HG03097 (cell line): ENCODE measurements at regions not wholly inside any gene's neighbourhood (a gene's known extent, or its start where the extent isn't known, plus 50 kb on each side); places are given as distances from the start of the nearest gene placed in this dataset.
"Not testable (repeated sequence)": the region's sequence is repeated elsewhere in the genome, so short reads cannot be mapped to it uniquely, and the experiment has no call there.

ENCODE experiments used
- ATAC-seq: cut with Tn5 transposase; IDR thresholded peaks from one replicate; pipeline ENCODE4 v1.9.1; 2021; ENCODE audit not compliant: unreplicated experiment, low FRiP score

DNA sequence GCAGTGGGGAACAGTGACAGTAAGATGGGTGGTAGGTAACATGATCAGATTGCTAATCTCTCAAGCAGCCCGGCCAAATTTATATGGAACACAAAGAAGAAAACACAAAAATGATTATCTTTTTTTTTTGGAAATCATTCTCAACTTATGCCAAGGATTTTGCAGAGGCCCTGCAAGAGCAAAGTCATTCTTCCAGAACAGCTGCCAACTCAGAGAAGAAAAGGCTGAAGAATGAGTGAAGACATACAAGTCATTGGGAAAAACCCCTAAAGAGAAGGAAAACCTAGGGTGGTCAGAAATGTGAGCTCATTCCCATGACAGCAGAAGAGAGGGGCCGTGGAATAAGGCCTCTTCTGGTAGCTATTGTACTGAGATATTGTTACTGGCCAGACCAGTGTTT lies 246.7 kb downstream of the SHOX2 start:
- ATAC-seq, result no peak

DNA sequence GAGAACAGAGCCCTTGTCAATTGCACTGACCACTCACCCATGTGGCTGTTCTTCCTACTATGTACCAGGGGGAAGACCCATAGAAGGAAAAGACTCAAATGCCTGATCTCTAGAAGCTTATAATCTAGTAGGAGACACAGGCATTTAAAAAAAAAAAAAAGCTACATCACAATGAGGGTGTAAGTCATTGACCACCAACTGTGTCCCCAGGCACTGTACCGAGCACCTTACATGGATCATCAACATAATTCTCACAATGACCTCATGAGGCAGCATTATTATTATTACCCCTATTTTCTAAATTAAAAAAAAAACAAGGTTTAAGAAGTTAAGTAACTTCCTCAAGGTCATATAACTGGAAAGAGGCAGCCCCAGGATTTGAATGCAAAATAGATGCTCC lies 247.4 kb downstream of the SHOX2 start:
- no peak for ATAC-seq

DNA sequence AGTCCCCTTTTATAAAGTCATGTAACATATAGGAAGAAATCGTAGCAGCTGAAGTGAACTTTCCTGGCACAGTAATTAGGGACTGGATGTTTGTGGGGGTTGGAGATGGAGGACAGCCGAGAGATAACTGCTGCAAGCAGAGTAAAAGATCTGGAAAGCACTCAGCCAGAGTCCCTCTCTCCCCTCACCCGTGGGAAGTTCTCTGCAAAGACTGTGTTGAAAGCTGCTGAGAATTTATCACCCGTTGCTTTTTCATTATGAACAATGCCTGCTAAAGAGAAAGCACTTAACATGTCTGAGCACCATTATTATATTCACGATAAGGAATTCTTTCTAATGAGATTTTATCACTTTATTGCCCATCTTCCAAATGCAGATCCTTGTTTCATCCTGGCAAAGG lies 248.8 kb downstream of the SHOX2 start:
- no peak for ATAC-seq

DNA sequence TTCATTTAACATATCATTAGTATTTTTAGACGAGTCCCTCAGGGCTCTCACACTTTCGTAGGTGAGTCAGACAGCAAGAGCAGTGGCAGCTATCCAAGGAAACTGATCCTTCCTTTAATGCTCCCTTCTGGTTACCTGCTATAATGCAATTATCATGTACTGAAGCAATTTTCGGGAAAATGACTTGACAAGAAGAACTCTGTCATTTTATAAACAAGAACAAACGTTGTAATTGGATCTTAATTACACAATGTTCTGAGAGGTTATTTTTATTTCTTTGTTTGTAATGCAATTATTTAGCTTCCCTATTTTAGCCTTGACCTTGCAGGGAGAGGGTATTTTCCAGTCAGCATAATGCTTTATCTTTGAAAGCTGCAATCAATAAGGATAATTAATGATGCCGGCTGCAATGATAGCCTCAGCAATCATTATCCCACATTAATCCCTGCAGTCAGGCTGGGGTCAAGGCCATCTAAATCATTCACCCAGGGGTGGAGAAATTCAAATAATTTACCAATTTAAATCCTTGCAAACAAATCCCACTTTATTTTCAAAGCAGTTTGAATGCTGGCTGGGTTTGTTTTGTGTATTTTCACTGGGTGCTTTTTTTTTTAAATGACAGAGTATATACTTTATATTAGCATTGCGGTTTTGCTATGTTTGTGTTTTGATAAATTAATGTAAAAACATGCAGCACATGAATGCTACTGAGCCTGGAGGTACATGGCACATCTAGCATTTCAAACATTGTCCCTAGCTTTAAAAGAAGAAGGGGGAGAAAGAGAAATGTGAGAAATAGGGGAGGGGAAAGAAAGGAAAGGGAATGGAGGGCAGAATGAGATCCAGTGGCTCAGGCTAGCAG lies 249.9 kb downstream of the SHOX2 start:
- ATAC-seq, result no peak

DNA sequence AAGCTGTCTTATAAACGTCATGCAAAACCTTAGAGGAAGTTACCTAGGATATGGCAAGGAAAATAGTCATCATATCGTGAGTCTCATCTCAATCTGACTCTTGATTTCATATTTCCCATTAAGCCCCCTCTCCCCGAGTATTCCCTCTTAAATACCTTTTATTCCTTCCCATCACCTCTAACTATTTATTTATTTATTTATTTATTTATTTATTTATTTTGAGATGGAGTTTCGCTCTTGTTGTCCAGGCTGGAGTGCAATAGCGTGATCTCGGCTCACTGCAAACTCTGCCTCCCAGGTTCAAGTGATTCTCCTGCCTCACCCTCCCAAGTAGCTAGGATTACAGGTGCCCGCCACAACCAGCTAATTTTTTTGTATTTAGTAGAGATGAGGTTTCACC lies 260.4 kb downstream of the SHOX2 start:
- ATAC-seq, result not testable (repeated sequence)

DNA sequence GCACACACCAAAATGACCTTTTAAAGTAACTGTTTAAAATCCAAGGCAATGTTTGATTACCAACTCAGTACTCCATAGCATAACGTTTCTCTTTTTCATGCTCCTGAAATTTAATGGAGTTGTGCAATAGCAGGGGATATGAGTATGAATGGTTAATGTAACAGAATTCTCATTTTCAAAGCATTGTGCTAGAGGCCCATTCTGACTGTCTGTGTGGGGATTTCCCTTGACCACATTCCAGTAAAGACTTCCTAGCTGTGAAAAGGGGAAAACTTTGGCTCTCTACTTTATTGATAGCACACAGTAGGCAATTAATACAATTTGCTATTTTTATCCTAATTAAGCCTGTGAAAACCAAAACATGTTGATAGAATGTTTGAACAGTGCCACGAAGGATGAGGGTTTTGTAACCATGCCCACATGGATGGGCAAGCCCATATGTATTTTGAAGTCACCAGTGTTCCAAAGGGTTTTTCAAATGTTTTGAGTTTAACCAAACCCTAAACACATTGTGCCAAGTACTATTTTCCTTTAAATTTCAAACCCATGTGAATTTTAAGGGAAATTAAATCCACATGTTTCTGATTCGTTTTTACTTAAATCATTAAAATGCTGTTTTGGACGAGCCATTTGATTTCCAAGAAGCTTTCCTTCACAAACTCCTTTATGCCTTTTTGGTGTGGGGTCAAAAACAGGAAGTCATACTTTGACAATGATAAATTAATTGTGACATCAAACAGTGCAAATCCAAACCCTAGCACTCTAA lies 261.2 kb downstream of the SHOX2 start:
- ATAC-seq, result no peak

DNA sequence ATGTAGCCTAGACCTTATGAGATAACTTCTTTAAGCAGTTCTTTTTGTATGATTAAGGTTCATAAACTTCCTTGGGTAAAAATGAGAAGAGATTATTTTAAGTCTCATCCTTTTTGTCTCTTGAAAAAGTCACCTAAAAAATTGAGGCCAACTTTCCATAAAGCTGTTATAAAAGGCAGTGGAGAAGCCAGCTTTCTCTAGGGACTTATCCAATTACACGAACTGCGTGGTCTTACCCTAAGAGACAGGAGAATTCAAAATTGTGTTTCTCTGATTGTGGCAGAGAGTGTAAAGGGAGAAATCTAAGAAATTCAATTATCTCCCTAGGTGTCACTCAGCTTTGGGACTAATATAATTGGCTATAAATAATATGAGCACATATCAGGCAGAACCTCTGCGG lies 262.0 kb downstream of the SHOX2 start:
- ATAC-seq, result no peak

DNA sequence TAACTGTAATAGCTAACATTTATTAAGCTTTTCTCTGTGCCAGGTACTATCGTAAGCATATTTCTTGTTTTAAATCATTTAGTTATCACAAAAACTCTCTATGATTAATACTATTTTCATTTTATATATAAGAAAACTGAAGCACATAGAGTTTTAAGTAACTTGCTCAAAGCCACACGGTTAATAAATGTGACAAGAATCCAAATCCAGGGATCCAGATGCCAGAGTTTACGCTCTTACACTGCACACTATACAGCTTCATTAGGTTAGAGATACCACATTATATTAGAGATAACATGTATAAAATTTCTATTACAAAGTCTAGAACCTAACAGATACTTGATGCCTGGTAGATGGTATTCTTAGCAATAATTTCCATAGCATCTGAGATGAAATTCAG lies 265.2 kb downstream of the SHOX2 start:
- ATAC-seq, result no peak

DNA sequence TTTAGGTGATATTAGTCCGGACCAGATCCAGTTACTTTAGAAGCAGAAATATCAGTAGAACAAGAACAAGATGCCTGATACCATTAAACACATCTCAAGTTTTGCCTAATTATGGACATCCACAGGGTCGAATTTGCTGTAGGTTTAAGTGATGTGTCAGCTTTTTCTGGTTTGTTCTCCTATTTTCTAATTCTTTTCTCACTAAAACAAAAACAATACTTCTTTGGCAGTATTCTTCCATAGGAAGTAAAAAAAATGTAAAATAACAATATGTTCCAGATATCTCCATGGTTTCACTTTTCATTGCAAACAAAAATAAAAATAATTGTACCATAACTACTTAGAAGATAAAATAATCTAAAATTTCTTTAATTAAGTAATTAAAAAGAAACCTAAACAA lies 265.7 kb downstream of the SHOX2 start:
- no peak for ATAC-seq

DNA sequence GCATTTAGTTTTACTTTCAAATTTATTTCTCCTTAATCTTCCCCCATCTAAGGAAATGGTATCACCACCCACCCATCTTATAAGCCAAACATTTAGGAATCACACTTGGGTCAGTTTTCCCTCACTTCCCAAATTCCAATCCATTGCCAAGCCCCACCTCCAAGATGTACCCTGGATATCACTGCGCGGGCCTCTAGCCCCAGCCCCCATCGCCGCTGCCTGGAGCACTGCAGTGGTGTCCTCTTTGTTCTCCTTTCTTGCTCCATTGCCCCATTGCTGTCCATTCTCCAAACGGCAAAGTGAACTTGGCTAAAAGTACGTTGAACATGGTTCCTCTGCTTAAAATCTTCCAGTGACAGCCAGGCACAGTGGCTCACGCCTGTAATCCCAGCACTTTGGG lies 267.8 kb downstream of the SHOX2 start:
- ATAC-seq, result no peak

DNA sequence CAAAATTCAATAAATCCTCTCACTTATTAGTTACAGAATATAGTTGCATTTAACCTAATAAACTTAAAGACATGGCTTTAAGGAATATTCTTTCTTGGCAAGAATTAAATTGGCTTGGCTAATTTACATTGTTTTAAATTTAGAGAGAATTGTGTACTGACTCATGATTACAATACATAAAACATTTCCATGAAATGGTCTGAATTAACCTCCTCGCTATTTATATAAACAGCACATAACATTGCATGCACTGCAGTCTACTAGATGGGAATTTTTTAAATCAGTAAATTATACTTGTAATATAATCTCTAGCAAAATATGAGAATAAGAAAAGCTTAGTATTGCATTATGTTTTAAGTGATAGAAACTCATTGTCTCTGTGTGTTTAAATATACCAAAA lies 268.9 kb downstream of the SHOX2 start:
- no peak for ATAC-seq

DNA sequence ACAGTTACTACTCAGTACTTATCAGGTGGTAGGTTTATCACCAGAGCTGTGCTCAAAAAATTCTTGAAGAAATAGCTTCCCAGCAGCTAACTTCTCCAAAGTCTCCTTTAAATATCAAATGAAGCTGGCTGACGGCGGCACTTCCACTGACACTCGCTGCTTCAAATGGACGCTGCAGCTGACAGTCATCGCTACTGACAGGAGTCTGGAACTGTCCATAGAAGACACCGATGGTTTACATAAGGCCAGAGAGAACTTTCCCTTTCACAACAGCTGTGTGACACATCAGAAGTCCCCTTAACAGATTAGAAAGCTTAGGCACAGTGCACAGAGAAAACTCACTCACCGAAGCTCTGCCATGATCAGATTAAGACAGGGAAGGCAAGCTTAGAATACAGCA lies 270.2 kb downstream of the SHOX2 start:
- no peak for ATAC-seq

DNA sequence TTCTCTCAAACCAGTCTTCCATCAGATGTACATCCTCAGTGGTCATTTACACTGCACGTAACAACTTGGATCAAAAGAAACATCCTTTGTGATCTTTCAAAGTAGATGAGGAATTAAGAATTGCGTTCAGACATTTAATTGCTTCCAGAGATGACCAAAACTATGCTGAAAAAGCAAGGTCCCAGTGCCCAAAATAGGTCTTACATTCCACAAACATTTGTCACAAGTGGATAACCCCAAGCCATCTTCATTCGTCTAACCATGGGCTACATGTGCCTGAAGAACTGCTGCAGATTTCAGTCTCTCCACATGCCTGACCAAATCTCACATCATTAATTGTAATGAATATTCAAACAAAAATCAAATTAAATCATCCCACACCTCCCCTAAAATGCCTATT lies 273.6 kb downstream of the SHOX2 start:
- ATAC-seq, result no peak

DNA sequence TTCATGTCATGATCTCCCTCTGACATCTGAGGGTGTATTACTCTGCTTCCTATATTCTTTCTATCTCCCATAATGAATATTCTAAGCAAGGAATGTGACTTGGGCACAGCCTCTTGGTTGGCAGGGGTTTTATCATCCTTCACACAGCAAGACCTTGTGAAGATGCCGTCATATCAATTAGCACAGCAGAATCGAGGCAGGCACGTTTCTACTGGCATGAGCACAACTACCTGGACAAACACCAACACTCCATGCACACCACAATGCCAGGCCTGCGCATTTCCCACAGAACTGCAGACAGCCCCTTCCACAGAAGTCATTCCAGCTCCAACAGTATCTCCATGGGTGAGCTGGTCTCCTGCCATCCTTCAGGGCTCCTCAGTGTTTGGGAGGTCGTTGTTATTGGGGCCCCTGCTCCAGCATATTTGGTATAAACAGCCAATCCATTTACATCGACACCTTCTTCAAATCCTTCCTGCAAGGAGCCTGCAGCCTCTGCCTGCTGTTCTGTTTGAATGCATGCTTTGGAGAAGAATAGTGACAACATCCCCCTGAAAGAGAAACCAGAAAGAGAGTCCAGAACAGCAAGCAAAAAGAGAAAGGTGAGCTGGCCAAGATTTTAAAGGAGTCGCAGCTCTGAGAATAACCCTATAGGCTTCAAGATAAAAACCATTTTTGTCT lies 275.5 kb downstream of the SHOX2 start:
- no peak for ATAC-seq

DNA sequence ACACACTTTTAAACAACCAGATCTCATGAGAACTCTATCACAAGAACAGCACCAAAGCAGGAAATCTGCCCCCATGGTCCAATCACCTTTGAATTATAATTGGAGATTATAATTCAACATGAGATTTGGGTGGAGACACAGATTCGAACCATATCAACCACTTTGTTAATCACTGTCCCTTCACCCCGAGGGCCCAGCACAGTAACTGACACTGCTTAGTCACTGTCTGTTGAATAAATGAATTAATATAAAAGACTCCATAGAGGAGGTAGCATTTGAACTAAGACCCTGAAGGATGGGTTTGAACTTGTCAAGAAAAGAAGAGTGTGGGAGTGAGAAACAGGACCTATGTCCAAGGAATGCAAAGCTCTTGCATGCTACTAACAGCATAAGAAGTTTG lies 276.4 kb downstream of the SHOX2 start:
- no peak for ATAC-seq

DNA sequence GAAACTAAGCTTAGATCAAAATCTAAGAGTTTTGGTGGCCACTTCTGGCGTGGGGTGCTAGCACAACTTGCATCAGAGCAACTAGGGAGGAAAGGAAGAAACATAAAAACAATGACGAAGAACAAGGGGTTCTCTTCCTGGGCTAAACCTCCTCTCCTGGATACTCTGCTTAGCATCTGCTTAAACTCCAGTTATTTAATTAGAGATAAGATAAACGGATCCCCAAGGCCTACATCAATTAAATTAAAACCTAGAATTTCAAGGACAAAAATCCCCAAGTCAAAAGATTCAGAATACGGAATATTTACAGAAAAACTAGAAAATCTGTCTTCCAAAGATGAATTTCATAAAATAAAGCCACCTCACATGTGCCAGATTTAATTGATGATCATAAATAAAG lies 281.9 kb downstream of the SHOX2 start:
- ATAC-seq, result no peak

DNA sequence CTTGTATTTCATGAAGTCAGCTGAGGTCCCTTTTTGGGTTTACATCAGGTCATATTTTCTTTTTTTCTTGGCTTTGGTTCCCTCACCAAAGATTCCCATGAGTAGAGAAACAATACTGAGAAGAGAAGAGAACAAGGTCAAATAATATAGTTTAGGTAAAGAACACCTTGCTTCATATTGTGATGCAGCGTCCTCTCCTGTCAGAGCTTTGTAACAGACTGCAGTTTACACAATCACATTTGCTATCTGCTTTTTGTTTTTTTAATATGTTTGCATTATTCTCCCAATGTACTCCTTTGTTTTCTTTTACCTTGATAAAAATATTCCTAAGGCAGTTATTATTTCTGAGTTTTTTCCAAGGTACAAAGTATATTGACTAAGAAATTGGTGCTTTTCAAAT lies 283.2 kb downstream of the SHOX2 start:
- ATAC-seq, result no peak

DNA sequence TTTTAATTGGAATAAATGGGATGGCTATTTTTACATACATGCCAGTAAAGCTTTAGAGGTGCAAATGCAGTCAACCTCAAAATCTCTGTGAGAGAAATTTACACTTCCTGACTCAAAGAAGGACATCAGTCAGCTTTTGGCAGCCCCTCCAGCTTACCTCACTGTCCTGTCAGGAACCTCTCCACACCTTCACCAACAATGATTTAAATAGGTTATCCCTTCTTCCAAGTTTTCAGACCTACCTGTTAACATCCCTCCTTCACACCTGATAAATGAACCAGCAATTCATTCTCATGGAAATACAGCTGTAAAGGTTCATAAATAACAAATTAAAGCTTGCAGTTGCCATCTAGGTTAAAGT lies 286.1 kb downstream of the SHOX2 start:
- ATAC-seq, result no peak

DNA sequence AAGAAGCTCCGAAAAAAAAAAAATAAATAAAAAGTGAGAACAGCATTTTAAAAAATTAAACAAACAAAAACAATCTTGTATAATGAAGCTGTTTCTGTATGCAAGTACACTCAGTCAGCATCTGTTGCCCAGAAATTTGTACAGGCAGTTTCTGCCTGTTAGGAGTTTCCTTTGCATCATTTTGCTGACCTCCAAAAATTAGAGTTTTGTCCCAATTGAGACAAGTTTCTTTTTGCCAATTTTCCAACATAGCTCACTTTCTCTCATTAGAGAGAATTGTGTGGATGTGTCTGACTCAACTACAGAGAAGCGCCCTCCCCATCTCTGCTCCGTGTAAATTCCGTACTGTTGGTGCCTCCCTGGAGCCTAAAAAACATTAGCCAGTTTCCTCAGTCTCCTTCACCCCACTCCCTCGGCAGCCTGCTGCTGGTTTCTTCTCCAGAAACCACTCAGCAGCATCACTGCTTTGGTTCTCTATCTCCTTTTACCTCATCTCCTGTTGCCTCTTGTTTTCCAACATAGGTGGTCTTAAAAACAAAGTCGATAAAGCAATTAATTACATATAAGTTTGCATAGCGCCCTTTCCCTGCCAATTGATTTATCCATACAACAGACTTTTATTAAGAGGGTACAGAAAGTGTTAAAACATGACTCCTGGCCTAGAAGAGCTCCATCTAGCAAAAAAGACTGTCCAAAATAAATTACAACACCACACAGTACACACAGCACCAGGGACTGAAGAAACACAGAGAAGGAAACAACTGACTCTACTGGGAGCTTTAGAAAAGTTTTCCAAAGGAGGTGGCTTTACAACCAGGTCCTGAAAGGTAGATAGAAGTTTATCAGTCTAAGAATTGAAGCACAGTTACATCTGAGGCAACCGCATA lies 286.7 kb downstream of the SHOX2 start:
- ATAC-seq, result no peak

DNA sequence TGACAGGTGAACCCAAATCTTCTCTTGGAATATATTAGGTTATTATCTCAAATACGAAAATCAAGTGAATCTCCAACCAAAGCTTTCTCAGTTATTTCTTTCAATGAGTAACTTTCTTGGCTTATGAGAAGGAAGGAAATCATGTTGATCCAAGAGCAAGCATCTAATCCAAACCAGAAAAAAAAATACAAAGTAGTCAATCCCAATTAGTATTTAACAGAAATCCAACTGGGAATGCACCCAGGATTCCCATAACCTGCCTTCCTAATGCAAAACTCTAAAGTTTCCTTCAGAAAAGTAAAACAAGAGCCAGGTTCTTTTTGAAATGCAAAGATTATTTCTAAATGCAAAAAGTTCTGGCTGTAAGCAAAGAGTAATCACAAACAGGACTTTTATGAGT lies 289.3 kb downstream of the SHOX2 start:
- no peak for ATAC-seq

DNA sequence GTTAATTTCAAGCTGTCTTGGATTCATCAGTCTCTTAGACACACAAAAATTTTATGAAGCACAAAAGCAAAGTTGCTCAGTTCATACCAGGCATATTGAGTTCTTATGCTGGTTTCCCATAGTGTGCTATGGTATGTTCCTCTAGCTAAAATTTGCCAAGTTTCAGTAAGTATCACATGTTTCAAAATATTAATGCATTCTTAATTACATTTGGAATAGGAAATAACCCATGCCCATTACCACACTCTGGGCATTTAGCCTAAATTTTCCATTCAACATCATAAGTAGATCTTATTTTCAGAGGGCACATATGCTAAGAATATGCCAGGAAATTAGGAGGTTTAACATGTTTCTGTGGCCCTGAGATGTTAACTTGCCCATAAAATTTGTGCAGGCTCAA lies 289.9 kb downstream of the SHOX2 start:
- ATAC-seq, result no peak
